ENCODE measurements at regions not wholly inside any gene's neighbourhood (a gene's known extent, or its start where the extent isn't known, plus 50 kb on each side); places are given as distances from the start of the nearest gene placed in this dataset.

DNA sequence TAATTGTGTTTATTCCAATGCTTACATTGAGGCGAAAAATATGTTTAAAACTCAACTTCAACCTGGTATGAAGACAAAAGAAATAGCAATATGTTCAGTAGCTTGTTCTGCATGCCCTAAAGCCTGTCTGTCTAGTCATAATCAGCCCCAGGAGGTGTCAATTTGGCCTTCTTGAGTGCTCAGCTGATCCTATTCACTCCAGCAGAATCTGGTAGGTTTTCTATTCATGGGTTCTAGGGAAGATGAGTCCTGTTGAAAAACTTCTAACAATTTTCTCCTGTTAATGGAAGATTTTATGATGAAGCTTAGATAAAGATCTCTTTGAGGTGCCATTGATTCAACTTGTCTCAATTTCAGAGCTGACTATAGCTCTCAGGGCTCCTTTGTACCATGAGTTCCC, 402.0 kb upstream of the UBE2E3 start:
- H3K9me3 ChIP-seq (ENCODE audit: control insufficient read depth, low read depth, low read length) = no peaks in the 10 kb centered on the region
- H3K4me3 Mint-ChIP-seq = no peak overlapping the region
- no peaks in the 10 kb centered on the region for H3K79me2 ChIP-seq (ENCODE audit: insufficient read depth, low read length)
- no peak overlapping the region for H3K9ac ChIP-seq (ENCODE audit: extremely low read depth, insufficient read length, low read length)
- H2AFZ ChIP-seq (ENCODE audit: low read length) = no peak overlapping the region
- no CpG with 5 or more reads among the region's 1 CpG for WGBS (ENCODE audit: extremely low coverage, insufficient read length, low lambda C conversion rate)
- no peak for DNase-seq
- no peaks in the 10 kb centered on the region for H3K9me3 Mint-ChIP-seq
- no peak overlapping the region for H3K4ac ChIP-seq (ENCODE audit: low read depth, low read length)
- H4K8ac ChIP-seq (replicated peaks; ENCODE audit: insufficient read length, low read depth, low read length) = no peak overlapping the region
- no peak overlapping the region for H3T11ph ChIP-seq (ENCODE audit: low read length)
- H3K79me1 ChIP-seq (ENCODE audit: insufficient read depth, low read depth, low read length, poor library complexity, severe bottlenecking) = no peaks in the 10 kb centered on the region
- H3K56ac ChIP-seq (ENCODE audit: insufficient read length, low read depth, low read length) = no peak overlapping the region
- TF ChIP-seq, protein P1, sequence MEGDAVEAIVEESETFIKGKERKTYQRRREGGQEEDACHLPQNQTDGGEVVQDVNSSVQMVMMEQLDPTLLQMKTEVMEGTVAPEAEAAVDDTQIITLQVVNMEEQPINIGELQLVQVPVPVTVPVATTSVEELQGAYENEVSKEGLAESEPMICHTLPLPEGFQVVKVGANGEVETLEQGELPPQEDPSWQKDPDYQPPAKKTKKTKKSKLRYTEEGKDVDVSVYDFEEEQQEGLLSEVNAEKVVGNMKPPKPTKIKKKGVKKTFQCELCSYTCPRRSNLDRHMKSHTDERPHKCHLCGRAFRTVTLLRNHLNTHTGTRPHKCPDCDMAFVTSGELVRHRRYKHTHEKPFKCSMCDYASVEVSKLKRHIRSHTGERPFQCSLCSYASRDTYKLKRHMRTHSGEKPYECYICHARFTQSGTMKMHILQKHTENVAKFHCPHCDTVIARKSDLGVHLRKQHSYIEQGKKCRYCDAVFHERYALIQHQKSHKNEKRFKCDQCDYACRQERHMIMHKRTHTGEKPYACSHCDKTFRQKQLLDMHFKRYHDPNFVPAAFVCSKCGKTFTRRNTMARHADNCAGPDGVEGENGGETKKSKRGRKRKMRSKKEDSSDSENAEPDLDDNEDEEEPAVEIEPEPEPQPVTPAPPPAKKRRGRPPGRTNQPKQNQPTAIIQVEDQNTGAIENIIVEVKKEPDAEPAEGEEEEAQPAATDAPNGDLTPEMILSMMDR (conservative IDR thresholded peaks at IDR 0.05) = no peak
- H3K27ac ChIP-seq (ENCODE audit: insufficient read length, low read depth, low read length) = no peak overlapping the region
- no peak overlapping the region for H2BK12ac ChIP-seq (ENCODE audit: insufficient read length, low read depth, low read length)
- H4K5ac ChIP-seq (ENCODE audit: insufficient read length, low read depth, low read length) = no peak overlapping the region
- H2BK5ac ChIP-seq (ENCODE audit: insufficient read length, low read length) = no peak overlapping the region
- no peak overlapping the region for H3K23ac ChIP-seq (ENCODE audit: insufficient read length, low read depth, low read length)
- no peak overlapping the region for H3K4me2 ChIP-seq (ENCODE audit: insufficient read depth, insufficient read length, low read length)
- H3K36me3 Mint-ChIP-seq (ENCODE audit: insufficient read depth in 1 of 3, low read depth in 3 of 3) = no peaks in the 10 kb centered on the region
- peaks cover under 1% of the 10 kb centered on the region in 2 experiments; a peak in 3 of 4 replicates for H3K4me1 Mint-ChIP-seq
- no peaks in the 10 kb centered on the region for H3K27me3 Mint-ChIP-seq (ENCODE audit: low read depth)
- no peak overlapping the region for H3K18ac ChIP-seq (ENCODE audit: insufficient read length, low read depth, low read length)
- no peaks in the 10 kb centered on the region for H4K20me1 ChIP-seq (ENCODE audit: control insufficient read depth, insufficient read depth, insufficient read length)
- H4K91ac ChIP-seq (ENCODE audit: insufficient read length, low read depth, low read length) = no peak overlapping the region
- no peak overlapping the region for H2BK15ac ChIP-seq (ENCODE audit: low read depth, low read length)
- no peaks in the 10 kb centered on the region for H3K4me1 ChIP-seq (ENCODE audit: insufficient read depth, low read length)
- no peak overlapping the region for H3K27ac Mint-ChIP-seq
- H3K27me3 ChIP-seq (ENCODE audit: insufficient read depth, low read length) = no peaks in the 10 kb centered on the region
- H2AK5ac ChIP-seq (ENCODE audit: insufficient read length, low read length) = no peak overlapping the region
- no peaks in the 10 kb centered on the region for H3K23me2 ChIP-seq (ENCODE audit: insufficient read length, low read depth, low read length, poor library complexity, severe bottlenecking)
- no peak overlapping the region for H2BK120ac ChIP-seq (ENCODE audit: low read depth, low read length, poor library complexity, severe bottlenecking)
- H2BK20ac ChIP-seq (ENCODE audit: low read depth, low read length, poor library complexity, severe bottlenecking) = no peak overlapping the region
- H3K14ac ChIP-seq (ENCODE audit: insufficient read depth, low read length) = no peak overlapping the region

Data from H9 (cell line).